GM12873 (cell line): ENCODE measurements at regions not wholly inside any gene's neighbourhood (a gene's known extent, or its start where the extent isn't known, plus 50 kb on each side); places are given as distances from the start of the nearest gene placed in this dataset.

Experiments
- TF ChIP-seq, protein P1 (sequence below): IDR thresholded peaks from 2 replicates; pipeline ENCODE4 v1.5.1; 2012; ENCODE audit warnings: low read depth, mild to moderate bottlenecking, moderate library complexity, low read length, control low read depth; ENCODE audit not compliant: insufficient read depth; ENCODE audit errors: missing control alignments

DNA sequence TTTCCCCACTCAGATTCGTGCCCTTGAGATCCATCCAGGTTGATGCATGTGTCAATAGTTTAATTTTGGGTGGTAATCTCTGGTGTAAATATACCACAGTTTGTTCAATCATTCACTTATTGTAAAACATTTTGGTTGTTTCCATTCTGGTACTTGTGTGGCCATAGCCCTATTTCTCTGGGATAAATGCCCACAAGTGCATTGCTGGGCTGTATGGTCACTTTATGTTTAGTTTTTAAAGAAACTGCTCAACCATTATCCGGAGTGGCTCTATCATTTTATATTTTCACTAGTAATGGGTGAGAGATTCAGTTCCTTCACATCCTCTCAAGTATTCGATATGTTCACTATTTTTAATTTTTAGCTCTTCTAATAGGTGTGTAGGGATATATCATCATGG is 60.7 kb upstream of the RNF24 start:
- TF ChIP-seq, protein P1, sequence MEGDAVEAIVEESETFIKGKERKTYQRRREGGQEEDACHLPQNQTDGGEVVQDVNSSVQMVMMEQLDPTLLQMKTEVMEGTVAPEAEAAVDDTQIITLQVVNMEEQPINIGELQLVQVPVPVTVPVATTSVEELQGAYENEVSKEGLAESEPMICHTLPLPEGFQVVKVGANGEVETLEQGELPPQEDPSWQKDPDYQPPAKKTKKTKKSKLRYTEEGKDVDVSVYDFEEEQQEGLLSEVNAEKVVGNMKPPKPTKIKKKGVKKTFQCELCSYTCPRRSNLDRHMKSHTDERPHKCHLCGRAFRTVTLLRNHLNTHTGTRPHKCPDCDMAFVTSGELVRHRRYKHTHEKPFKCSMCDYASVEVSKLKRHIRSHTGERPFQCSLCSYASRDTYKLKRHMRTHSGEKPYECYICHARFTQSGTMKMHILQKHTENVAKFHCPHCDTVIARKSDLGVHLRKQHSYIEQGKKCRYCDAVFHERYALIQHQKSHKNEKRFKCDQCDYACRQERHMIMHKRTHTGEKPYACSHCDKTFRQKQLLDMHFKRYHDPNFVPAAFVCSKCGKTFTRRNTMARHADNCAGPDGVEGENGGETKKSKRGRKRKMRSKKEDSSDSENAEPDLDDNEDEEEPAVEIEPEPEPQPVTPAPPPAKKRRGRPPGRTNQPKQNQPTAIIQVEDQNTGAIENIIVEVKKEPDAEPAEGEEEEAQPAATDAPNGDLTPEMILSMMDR: no peak

DNA sequence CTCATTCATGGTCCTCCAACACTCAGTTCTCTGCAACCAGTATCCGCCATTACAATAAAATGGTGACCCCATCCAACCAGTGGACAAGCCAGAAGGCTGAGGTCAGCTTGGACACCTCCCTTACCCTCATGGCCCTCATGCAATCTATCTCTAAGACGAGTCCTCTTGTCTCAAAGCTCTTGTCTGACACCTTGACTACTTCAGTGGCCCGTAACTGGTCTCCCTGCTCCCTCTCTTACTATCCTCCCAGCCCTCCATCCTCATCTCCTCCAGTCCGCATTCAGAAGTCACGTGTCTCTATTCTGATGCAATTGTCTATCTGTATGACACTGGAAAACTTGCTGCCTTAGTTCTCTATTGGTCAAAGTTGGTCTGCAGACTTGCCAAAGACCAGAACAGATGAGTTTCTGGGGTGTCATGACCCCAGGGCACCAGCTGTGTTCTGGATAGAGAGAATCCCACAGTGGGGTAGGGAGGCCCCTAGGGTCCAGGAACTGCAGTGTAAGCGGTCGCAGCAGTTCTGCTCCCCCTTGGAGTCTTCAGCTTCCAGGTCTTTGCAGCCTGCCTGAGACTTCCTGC is 59.6 kb upstream of the RNF24 start:
- TF ChIP-seq, protein P1: no peak

DNA sequence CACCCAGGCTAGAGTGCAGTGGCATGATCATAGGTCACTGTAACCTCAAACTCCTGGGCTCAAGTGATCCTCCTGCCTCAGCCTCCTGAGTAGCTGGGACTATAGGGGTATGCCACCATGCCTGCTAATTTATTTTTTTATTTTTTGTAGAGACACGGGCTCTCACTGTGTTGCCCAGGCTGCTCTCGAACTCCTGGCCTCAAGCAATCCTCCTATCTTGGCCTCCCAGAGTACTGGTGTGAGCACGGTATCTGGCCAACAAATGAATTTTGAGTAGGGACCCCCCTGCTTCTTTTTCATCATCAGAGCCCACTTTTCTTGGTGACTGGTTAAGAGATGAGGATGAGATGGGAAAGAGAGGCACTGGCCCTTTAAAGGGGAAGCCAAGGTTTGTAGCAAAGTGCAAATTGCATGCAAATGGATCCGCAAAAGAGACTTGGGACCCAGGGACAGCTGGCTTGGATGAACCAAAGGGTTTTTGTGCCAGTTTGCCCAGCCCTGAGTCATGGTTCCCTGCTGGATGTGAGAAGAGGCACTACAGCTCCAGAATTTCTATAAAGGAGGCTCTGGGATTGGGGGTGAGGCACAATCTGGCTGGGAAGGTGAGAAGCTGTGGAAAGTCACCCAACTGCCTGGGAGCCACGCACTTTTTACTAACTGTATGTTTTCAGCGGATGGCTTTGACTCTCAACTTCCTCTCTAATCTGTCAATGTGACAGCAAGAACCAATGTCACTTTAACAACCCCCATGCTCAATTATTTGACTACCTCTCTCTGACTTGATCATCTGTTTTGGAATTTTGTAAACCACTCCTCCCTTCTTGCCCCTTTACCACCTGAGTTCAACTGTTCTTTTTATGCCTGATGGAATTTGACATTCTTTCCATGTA is 58.7 kb upstream of the RNF24 start:
- TF ChIP-seq, protein P1: no peak

DNA sequence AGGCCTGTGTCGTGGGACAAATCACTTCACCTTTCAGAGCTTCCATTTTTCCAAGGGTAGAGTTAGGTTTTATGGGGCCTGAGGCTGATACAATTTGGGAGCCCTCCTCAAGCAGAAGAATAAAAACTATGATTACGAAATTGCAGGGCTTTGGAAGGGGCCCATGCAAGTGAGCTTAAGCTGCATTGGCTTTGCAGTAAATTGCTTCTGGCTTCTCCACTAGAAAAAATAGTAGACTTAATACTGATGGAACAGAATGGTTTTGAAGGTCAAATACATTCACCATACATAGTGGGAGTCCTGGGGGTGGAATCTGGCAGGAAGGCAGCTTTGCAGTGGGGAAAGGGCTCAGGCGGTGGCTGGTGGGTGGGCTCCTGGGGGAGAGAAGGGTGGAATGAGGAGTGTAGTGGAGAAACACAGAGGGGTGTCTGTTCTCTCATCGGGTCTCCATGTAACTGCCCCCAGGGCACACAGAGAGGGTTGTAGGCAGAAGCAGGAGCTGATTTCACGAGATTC is 55.9 kb upstream of the RNF24 start:
- TF ChIP-seq, protein P1: no peak

GRCh38 chr20:4070323-4071177 is 55.2 kb upstream of the RNF24 start:
- TF ChIP-seq, protein P1: no peak

DNA sequence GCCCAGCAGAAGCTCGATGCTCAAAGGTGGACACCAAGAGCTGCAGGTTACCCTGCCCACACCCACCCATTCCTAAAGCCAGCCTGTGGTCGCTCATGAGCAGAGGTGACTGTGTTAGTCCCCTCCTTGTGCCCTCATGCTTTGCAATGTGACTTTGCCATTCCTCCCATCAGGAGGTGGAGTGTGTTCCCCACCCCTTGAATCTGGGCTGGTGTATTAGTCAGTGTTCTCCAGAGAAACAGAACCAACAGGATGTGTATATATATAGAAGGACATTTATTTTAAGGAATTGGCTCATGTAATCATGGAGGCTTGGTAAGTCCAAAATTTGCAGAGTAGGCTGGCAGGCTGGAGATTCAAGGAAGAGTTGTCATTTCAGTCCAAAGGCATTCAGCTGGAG is 54.4 kb upstream of the RNF24 start:
- TF ChIP-seq, protein P1: no peak
